Natural killer cell (primary cell): ENCODE measurements at regions not wholly inside any gene's neighbourhood (a gene's known extent, or its start where the extent isn't known, plus 50 kb on each side); places are given as distances from the start of the nearest gene placed in this dataset.

Experiments
- ATAC-seq, 3 donors: fragments of 150-1000 bp in 2 of 3; fragments of 200-7000 bp in 1 of 3; cut with Tn5 transposase; 1 replicate in 1 of 3; 2 replicates in 2 of 3; pipeline ENCODE4 v1.10.0; 2021; ENCODE audit warnings: mild to moderate bottlenecking in 2 of 3, moderate library complexity in 2 of 3
- DNase-seq, 2 donors: peaks; one replicate each; pipeline versions ENCODE4 v3.0.0 to v3.0.0-alpha.2; 2013 to 2021; ENCODE audit warnings: mixed read lengths in 1 of 2
- H3K27ac ChIP-seq: one replicate; pipeline ENCODE4 v1.5.1; 2013; ENCODE audit warnings: mild to moderate bottlenecking, low read length
- H3K27me3 ChIP-seq: one replicate; pipeline ENCODE4 v1.6.1; 2013; ENCODE audit warnings: low read length; ENCODE audit not compliant: control insufficient read depth, insufficient read depth
- H3K36me3 ChIP-seq: one replicate; pipeline ENCODE4 v1.6.1; 2013; ENCODE audit warnings: low read length; ENCODE audit not compliant: control insufficient read depth, insufficient read depth
- H3K4me1 ChIP-seq: one replicate; pipeline ENCODE4 v1.6.1; 2013; ENCODE audit warnings: low read length; ENCODE audit not compliant: control insufficient read depth, insufficient read depth
- H3K4me3 ChIP-seq: one replicate; pipeline ENCODE4 v1.5.1; 2013; ENCODE audit warnings: low read length
- H3K9me3 ChIP-seq: one replicate; pipeline ENCODE4 v1.6.1; 2013; ENCODE audit warnings: low read length; ENCODE audit not compliant: control insufficient read depth, insufficient read depth
- H3K27ac Mint-ChIP-seq, 2 donors: one replicate each; pipeline ENCODE4 v1.8.0; 2022; ENCODE audit warnings: mild to moderate bottlenecking in 2 of 2, mixed read lengths in 2 of 2, moderate library complexity in 1 of 2
- H3K27me3 Mint-ChIP-seq, 2 donors: one replicate each; pipeline ENCODE4 v1.8.0; 2022; ENCODE audit warnings: low read depth in 2 of 2, mixed read lengths in 2 of 2
- H3K36me3 Mint-ChIP-seq: one replicate; pipeline ENCODE4 v1.8.0; 2022; ENCODE audit warnings: mixed read lengths
- H3K4me1 Mint-ChIP-seq, 2 donors: one replicate each; pipeline ENCODE4 v1.8.0; 2022; ENCODE audit warnings: mixed read lengths in 2 of 2
- H3K4me3 Mint-ChIP-seq: one replicate; pipeline ENCODE4 v1.8.0; 2022; ENCODE audit warnings: mild to moderate bottlenecking, moderate library complexity, mixed read lengths
- H3K9me3 Mint-ChIP-seq, 2 donors: one replicate each; pipeline ENCODE4 v1.8.0; 2022; ENCODE audit warnings: mixed read lengths in 2 of 2
- CTCF ChIP-seq: fragments of 200-600 bp; IDR thresholded peaks from one replicate; pipeline ENCODE4 v1.8.0; 2022; ENCODE audit warnings: antibody characterized with exemption
- WGBS: methylation state at CpG from one replicate; pipeline ENCODE4 v1.1.7; 2013; ENCODE audit warnings: missing lambda C conversion rate; ENCODE audit not compliant: insufficient coverage; 5-methylcytosine and 5-hydroxymethylcytosine counted together
- intact Hi-C: fragments of 100-400 bp; cut with micrococcal nuclease; formaldehyde crosslinking; loops from one replicate; pipeline ENCODE4 v1.14.2; 2022

GRCh38 chr9:104986096-104986495 lies 58.1 kb upstream of the ABCA1 start:
- Histone ChIP-seq H3K4me1 (peaks cover 13% of the 10 kb centered on the region), H3K9me3 (no peaks in the 10 kb centered on the region), H3K36me3 (no peaks in the 10 kb centered on the region), H3K27ac (no peak overlapping the region), H3K27me3 (peaks cover 5% of the 10 kb centered on the region), H3K4me3 (no peak overlapping the region)
- intact Hi-C loops: no loop called here
- Mint-ChIP-seq H3K36me3 (no peaks in the 10 kb centered on the region), H3K4me3 (no peak overlapping the region), H3K9me3 (no peaks in the 10 kb centered on the region), H3K27ac (no peak overlapping the region), H3K27me3 (peaks cover 22 to 47% of the 10 kb centered on the region in 2 donors), H3K4me1 (peaks cover 28 to 41% of the 10 kb centered on the region in 2 donors)
- ATAC-seq: no peak
- DNase-seq: no peak
- no peak for TF ChIP-seq CTCF
- 81% methylated on average over 3 of the region's 3 CpGs for WGBS

GRCh38 chr9:104987743-104988142 lies 59.8 kb upstream of the ABCA1 start:
- Histone ChIP-seq H3K9me3 (no peaks in the 10 kb centered on the region), H3K27ac (no peak overlapping the region), H3K4me3 (no peak overlapping the region), H3K36me3 (no peaks in the 10 kb centered on the region), H3K27me3 (peaks cover 5% of the 10 kb centered on the region), H3K4me1 (peaks cover 28% of the 10 kb centered on the region)
- DNase-seq (no peak), ATAC-seq (no peak)
- intact Hi-C loops: no loop called here
- no CpG with 5 or more reads among the region's 1 CpG for WGBS
- H3K36me3 Mint-ChIP-seq: no peaks in the 10 kb centered on the region
- no peak for TF ChIP-seq CTCF
- peaks cover 19 to 36% of the 10 kb centered on the region in 2 donors for H3K27me3 Mint-ChIP-seq
- no peak overlapping the region for H3K4me3 Mint-ChIP-seq
- H3K9me3 Mint-ChIP-seq: no peaks in the 10 kb centered on the region
- H3K27ac Mint-ChIP-seq: no peak overlapping the region
- H3K4me1 Mint-ChIP-seq: peaks cover 36 to 48% of the 10 kb centered on the region in 2 donors

- Histone ChIP-seq H3K4me3 (no peak overlapping the region), H3K27ac (no peak overlapping the region), H3K4me1 (peaks cover 35% of the 10 kb centered on the region), H3K36me3 (no peaks in the 10 kb centered on the region), H3K9me3 (no peaks in the 10 kb centered on the region), H3K27me3 (peaks cover 5% of the 10 kb centered on the region)
- peaks cover 20 to 42% of the 10 kb centered on the region in 2 donors for H3K27me3 Mint-ChIP-seq
- no peak for TF ChIP-seq CTCF
- H3K4me3 Mint-ChIP-seq: no peak overlapping the region
- H3K27ac Mint-ChIP-seq: no peak overlapping the region
- intact Hi-C loops: no loop called here
- peaks cover 44 to 51% of the 10 kb centered on the region in 2 donors for H3K4me1 Mint-ChIP-seq
- DNase-seq: no peak
- ATAC-seq: no peak
- 100% methylated on average over 2 of the region's 2 CpGs for WGBS
- no peaks in the 10 kb centered on the region for H3K9me3 Mint-ChIP-seq
- H3K36me3 Mint-ChIP-seq: no peaks in the 10 kb centered on the region
Measured at GRCh38 chr9:104988539-104988938, 60.6 kb upstream of the ABCA1 start.
